NB4 (cell line): ENCODE measurements at regions not wholly inside any gene's neighbourhood (a gene's known extent, or its start where the extent isn't known, plus 50 kb on each side); places are given as distances from the start of the nearest gene placed in this dataset.

Source experiments
- DNase-seq: peaks from one replicate; pipeline ENCODE4 v3.0.0; 2010; ENCODE audit warnings: low read depth
- H3K4me3 ChIP-seq: one replicate; pipeline ENCODE4 v1.5.1; 2011; ENCODE audit warnings: mild to moderate bottlenecking, low read depth, low read length, moderate library complexity
- CTCF ChIP-seq: IDR thresholded peaks from one replicate; pipeline ENCODE4 v1.5.1; 2012; ENCODE audit warnings: low read depth, low read length
- MAX ChIP-seq: IDR thresholded peaks from 2 replicates; pipeline ENCODE4 v1.6.1; 2011; ENCODE audit warnings: low read depth, low read length
- MYC ChIP-seq: IDR thresholded peaks from 2 replicates; pipeline ENCODE4 v1.6.1; 2011; ENCODE audit warnings: low read depth, low read length
- POLR2A ChIP-seq: IDR thresholded peaks from 2 replicates; pipeline ENCODE4 v1.6.1; 2011; ENCODE audit warnings: mild to moderate bottlenecking; ENCODE audit not compliant: insufficient read length; ENCODE audit errors: extremely low read depth

GRCh38 chr5:105304859-105305258, 1742.3 kb upstream of the NUDT12 start:
- H3K4me3 ChIP-seq, result no peak overlapping the region
- TF ChIP-seq MAX (no peak), CTCF (no peak), MYC (no peak), POLR2A (no peak)

GRCh38 chr5:105288946-105289345, 1726.4 kb upstream of the NUDT12 start:
- TF ChIP-seq MYC (no peak), MAX (no peak), POLR2A (no peak), CTCF (no peak)
- DNase-seq, result no peak

More at GRCh38 chr5:105304859-105305258, 1742.3 kb upstream of the NUDT12 start:
- no peak for DNase-seq

GRCh38 chr5:105283134-105283533, 1720.5 kb upstream of the NUDT12 start:
- TF ChIP-seq MYC, result no peak
- TF ChIP-seq CTCF, result no peak
- no peak overlapping the region for H3K4me3 ChIP-seq
- no peak for DNase-seq

More at GRCh38 chr5:105288946-105289345, 1726.4 kb upstream of the NUDT12 start:
- no peak overlapping the region for H3K4me3 ChIP-seq

GRCh38 chr5:105274079-105274478, 1711.5 kb upstream of the NUDT12 start:
- no peak for TF ChIP-seq CTCF
- no peak for TF ChIP-seq MYC
- no peak for TF ChIP-seq POLR2A
- no peak for TF ChIP-seq MAX
- no peak overlapping the region for H3K4me3 ChIP-seq
- DNase-seq, result no peak

- H3K4me3 ChIP-seq, result no peak overlapping the region
- TF ChIP-seq POLR2A (no peak), MYC (no peak), CTCF (no peak), MAX (no peak)
- DNase-seq, result no peak
Measured at GRCh38 chr5:105263515-105263914, 1700.9 kb upstream of the NUDT12 start.

GRCh38 chr5:105259581-105260217, 1697.1 kb upstream of the NUDT12 start:
- no peak for TF ChIP-seq MAX
- no peak for TF ChIP-seq CTCF
- DNase-seq, result no peak
- H3K4me3 ChIP-seq, result no peak overlapping the region
